ENCODE measurements at regions not wholly inside any gene's neighbourhood (a gene's known extent, or its start where the extent isn't known, plus 50 kb on each side); places are given as distances from the start of the nearest gene placed in this dataset.
A peak's percentile ranks its signal among the peaks of the same experiment; 100 is the strongest.

DNA sequence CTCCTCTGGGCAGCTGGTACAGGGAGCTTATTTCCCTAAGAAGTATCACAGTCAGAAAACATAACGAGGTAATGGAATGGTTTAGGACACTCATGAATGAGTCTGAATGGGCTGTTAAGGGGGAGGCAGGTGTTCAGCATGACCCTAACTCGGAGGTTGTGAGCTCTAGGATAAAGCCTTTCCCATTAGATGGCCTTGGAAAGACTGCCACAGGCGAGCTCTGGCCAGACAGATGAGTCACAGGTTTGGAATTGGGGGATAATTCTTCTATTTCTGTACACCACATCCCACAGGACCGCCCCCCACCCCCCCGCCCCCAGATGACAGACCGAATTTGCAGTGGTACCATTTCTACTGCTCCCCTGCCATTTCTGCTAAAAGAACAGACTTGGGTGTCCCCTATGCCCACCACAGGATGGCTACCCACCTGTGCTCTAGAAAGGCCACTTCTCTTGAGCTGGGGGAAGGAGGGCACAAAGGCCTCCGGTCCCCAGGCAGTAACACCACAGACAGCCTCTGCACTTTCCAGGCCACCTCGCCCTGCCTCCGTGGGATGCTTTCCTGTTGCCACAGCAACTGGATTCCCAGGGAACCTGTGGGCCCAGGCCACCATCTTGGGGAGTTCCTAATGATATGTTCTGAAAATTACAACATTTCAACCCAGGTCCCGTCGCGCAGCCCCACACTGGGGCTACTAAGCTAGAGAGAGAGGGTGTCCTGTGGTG, 76.7 kb downstream of the TRIM29 start:
- no peak for DNase-seq

DNA sequence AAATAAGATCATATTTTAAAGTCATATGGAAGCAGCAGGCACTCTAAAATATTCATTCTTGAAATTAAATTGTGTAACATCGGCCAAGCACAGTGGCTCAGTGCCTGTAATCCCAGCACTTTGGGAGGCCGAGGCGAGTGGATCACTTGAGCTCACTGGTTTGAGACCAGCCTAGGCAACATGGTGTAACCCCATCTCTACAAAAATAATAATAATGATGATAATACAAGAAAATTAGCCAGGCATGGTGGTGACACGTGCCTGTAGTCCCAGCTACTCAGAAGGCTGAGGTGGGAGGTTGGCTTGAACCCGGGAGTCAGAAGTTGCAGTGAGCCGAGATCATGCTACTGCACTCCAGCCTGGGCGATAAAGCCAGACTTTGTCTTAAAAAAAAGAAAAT, 77.4 kb downstream of the TRIM29 start:
- DNase-seq, result no peak

DNA sequence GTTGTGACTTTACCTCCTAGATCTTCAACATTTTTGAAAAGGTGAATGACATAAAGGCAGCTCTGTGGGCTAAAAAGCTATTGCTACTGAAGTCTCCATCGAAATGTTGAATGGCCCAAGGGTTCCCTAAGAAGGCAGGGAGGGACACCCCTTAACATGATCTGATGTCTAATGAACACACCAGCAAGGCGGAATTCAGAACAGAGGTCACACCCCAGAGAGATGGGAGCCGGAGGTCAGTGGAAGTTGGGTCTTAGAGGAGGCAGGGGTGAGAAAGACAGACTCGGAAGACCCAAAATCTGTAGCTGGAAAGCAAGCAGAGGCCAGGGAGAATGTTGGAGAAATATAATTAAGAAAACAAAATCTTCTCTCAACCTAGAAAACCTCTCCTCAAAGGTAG, 79.0 kb downstream of the TRIM29 start:
- no peak for DNase-seq

DNA sequence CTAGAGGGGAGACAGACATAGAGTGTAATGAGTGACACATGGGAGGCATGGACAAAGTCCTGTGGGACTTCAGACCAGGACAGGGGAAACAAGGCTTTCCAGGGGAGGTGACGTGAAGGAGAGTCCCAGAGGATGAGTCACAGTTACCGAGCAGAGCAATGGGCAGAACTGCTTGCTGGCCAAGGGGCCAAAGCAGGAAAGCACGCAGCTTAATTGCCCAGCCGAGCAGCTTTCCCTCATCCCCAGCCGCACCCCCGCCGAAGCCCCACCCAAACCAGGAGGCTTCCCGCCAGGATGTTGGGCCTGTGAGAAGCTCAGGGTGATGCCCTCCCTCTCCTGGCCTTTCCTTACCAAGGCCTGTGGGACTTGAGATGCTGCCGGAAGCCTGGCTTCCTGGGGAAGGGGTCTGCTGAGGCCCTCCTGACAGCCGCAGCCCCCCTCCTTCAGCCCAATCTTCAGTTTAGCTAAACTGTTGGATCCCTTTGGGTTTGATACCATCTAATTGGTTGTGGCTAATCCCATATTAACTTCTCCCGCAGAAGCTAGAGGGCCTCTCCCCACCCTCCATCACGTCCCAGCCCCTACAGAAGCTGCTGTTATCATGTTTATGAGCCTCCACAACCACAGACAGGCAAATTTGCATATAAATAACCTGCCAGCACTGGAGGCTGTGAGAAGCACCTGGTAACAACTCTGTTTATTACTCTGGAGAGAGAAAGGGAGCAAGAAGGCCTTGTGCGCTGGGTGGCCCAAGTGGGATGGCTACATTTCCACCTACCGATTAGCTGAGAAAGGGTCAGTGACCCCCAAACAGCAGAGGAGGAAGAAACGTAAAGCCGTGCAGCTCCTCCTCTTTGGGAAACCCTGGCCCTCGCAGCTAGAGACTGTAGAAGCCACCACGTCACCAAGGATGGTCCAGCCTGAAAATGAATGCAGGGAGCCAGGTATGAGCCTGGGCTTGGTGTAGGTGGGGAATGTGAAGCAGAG, 80.0 kb downstream of the TRIM29 start:
- no peak for DNase-seq

DNA sequence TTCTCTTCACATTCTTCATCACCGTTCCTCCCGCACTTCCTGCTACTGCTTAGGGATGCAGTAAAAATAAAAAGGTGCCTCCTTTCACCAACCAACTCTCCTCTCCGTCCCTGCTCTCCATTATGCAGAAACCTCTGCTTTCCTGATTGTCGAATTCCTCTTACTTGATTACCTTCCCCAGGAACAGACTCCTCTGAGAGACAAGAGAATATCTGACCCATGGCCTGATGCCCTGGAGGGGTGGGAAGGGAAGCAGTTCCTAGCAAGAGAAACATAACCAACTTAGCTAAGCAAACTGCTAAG, 80.9 kb downstream of the TRIM29 start:
- DNase-seq, result no peak

DNA sequence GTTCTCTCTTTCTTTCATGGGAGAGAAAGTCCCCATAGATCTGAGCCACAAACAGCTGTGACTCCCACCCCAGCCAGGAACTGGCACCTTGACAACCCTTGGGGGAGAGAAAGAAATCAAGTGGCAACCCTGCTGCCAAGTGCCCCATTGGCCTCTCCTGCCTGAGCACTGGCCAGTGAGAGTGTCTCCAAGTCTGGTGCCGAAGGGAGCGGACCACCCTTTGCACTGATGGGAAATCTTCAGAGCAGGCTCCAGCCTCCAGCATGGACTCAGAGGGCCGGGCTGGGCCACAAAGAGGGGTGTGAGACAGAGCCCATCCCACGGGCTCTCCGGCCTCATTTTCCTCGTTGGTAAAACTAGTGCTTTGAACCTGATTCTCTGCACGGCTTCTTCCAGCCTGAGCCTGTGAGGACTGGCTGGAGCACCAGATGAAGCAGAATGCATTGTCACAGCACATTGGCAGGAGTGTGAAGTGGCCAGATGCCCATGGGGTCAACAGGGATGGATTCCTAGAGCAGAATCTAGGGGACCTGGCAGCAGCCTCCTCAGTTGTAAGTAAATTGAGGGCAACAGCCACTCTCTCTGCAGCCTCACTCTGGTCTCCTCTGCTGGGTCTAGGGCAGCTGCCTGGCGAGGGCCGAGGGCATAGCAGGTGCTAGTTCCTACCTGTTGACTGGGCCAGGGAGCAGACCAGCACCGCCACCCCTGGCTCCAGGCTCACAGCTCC, 81.4 kb downstream of the TRIM29 start:
- DNase-seq, result no peak

DNA sequence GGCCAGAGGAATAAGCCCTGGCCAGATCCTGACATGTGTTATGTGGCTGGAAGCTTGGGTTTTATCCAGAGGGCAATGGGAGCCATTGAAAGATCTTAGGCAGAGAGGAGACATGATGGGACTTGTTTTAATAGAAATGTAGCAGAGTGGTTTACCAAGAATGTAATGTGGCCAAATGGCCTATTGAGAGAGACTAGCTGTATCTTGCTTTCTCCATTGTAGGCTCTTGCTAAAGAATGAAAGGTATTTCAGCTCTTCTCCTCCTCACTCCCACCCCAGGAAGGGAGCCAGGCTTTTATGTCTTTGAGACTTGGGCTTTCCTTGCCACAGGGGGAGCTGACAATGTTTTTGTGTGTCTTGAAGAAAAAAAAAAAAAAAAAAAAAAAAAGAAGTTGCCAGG, 82.3 kb downstream of the TRIM29 start:
- DNase-seq, result no peak

DNA sequence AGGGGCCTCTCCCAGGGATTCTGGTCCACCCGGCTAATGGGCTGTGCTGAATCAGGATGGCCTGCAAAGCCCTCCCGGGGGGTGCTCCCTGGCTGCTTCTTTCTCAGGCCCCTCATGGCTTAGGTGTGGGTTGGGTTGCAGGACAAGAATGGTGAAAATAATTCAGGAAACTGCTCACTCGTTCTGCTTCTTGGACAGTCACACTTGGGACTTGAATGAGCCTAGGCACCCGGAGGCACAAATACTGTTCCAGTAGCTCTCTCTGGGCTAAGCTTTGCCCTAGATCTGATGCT, 83.2 kb downstream of the TRIM29 start:
- DNase-seq, result no peak

DNA sequence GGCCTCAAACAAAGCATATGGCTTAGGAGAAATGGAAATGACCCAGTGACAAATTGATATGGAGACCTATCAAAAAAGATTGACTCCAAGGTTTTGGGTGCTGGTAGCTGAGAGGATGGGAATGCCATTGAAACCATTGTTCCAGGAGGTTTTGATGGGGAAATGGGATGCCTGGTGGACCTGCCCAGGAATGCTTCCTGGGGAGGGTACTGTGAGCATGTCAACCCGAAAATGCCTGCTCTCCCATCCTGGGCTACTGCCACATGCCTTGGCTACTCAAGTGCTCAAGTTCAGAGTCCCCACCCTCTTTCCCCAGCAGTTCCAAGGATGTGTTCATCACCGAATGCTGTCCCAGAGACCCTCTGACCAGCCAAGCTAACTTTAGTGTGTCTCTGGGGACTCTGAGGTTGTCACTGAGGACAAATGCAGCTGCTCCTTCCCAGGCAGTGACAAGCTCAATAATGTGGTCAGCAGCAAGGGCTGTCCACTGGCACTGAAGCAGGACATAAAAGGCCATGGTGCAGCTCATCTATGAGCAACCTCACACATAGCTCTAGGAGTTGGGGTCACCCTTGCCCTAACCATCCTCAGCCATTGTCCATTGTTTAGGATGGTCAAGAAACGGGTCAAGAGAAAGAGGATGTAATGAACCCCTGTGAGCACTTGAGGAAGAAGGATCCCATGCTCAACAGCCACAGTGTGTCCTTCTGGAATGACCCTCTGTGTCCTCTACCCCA, 83.7 kb downstream of the TRIM29 start:
- no peak for DNase-seq

DNA sequence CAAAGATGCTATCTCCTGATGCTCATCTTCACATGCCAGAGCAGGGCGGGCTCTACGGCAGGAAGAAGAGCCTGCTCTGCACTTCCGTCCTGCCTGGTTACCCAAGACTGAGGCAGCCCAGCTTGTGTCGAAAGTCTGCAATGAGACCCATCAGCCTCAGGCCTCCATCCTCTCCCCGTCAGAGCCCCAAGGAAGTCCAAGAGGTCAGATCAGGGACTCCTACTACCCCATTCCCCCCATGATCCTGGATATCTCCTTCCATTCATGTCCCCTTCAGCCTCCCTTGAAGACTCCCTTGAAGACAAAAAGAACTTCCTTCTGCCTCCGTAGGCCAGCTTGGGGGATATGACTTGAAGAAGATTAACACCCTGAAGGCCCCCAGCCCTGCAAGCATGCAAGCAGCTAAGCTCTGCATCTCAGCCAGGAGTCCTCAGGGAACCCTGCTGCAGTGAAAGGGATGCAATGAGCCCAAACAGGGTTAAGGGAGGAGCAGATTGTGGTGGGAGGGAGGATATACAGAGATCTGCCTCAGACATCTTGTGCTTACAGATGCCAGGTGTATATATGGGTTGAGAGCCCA, 85.6 kb downstream of the TRIM29 start:
- no peak for DNase-seq

DNA sequence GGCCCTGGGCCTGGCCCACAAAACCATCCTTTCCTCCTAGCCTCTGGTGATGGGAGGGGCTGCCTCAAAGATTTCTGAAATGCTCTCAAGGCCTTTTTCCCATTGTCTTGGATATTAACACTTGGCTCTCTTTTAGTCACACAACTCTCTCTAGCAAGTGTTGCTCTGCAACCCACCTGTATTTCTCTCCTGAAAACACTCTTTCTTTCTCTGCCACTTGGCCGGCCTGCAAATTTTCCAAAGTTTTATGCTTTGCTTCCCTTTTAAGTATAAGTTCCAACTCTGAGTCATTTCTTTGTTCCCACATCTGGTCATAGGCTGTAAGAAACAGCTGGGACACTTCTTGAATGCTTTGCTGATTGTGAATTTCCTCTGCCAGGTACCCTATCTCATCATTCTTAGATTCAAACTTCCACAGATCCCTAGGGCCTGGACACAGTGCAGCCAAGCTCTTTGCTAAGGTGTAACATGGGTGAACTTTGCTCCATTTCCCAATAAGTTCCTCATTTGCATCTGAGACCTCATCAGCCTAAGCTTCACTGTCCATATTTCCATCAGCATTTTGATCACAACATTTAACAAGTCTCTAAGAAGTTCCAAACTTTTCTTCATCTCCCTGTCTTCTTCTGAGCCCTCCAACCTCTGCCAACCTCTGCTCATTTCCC, 93.8 kb downstream of the TRIM29 start:
- no peak for DNase-seq

DNA sequence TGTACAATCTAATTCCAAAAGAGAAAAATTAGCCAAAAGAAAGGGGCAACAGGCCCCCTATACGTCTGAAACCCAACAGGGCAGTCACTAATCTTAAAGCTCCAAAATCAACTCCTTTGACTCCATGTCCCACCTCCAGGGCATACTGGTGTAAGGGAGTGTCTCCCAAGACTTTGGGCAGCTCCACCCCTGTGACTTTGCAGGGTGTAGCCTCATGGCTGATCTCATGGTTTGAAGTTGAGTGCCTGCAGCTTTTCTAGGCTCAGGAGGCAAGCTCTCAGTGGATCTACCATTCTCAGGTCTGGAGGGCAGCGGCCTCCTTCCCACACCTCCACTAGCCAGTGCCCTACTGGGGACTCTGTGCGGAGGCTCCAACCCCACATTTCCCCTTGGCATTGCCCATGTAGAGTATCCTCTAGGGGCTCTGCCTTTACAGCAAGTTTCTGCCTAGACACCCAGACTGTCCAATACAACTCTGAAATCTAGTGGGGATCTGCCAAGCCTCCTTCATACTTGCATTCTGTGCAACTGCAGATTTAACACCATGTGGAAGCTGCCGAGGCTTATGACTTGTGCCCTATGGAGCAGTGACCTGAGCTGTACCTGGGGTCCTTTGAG, 94.5 kb downstream of the TRIM29 start:
- DNase-seq, result no peak

DNA sequence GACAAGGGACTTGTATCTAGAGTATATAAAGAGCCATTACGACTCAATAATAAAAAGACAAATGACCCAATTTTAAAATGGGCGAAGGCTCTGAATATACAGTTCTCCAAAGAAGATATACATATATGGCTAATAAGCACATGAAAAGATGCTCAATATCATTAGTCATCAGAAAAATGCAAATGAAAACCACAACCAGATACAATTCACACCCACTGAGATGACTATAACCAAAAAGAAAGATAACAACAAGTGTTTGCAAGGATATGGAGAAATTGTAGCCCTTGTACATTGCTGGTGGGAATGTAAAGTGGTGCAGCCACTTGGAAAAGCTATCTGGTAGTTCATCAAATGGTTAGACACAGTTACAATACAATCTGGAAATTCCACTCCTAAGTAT, 96.3 kb downstream of the TRIM29 start:
- no peak for DNase-seq

DNA sequence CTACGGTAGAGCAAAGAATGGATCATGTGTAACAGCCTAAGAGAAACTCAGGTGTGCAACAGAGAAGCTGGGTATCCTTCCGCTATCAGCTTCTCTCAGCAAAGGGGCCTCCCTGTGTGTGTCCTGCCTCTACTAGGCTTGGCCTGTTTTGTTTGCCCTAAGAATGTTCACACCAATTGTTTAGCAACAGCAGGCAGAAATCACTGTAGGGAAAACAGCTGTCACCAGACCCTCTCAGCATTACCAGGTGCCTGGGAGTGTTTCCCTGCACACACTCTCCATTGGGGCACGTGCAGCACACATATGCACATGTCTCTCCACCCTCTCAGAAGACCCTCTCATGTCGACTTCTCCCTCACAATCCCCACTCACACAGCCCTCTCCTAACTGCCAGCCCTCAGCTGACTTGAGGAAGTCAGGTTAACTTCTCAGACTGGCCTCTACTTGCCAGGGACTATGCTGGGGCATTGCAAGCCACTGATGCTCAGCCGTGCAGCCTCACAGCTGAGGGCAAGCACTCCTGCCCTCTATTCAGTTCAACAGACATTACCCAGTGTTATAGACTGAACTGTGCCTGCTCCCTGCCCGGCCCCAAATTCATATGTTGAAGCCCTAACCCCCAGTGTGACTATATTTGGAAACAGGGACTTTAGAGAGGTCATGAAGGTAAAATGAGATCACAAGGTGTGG, 97.6 kb downstream of the TRIM29 start:
- no peak for DNase-seq

DNA sequence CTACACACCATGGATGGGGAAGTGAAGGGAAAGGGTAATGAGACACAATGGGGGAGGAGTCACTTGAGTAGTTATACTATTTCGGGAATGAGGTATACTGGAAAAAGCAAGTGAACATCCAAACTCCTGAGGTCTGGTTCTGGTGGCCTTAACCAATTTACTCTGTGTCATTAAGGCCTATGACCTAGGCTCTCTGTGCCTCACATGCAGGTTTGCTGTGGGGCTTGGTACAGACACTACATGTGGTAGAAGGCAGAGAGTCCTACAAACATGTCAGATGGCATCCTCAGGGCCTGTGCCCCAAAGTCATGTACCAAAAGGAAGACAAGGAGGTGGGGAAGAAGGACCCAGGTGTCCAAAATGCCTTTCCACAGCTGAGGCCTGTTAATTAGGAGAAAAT, 98.9 kb downstream of the TRIM29 start:
- no peak for DNase-seq

DNA sequence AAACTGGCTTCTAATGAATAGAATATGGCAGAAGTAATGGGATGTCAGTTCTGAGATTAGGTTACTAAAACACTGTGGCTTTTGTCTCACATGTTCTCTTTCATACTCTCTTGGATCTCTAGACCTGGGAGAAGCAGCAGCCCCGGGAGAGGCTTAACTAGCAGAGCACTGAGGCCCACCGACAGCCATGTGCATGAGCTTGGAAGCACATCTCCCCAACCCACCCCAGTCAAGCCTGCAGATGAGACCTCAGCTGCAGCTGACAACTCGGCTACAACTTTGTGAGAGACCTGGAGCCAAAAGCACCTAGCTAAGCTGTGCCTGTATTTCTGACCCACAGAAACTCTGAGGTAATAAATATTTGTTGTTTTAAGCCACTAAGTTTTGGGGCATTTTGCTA, 100.8 kb downstream of the TRIM29 start:
- DNase-seq, result no peak

DNA sequence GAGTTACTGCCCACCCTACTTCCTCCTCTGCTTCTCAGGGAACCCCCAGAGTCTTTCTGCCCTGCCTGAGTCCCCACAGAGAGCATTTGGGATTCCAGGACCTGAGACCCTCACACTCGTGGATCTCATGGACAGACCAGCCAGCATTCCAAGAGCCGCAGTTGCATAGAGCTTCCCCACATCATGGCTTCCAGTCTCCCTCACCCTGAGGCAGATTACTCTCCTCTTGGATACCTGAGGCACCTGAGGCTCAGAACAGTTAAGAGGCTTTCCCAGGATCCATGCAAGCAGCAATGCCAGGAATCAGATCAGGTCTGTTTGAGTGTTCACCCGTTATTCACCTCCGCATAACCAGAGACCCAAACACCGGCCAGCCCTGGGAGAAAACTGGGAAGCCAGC, 102.2 kb downstream of the TRIM29 start:
- no peak for DNase-seq

DNA sequence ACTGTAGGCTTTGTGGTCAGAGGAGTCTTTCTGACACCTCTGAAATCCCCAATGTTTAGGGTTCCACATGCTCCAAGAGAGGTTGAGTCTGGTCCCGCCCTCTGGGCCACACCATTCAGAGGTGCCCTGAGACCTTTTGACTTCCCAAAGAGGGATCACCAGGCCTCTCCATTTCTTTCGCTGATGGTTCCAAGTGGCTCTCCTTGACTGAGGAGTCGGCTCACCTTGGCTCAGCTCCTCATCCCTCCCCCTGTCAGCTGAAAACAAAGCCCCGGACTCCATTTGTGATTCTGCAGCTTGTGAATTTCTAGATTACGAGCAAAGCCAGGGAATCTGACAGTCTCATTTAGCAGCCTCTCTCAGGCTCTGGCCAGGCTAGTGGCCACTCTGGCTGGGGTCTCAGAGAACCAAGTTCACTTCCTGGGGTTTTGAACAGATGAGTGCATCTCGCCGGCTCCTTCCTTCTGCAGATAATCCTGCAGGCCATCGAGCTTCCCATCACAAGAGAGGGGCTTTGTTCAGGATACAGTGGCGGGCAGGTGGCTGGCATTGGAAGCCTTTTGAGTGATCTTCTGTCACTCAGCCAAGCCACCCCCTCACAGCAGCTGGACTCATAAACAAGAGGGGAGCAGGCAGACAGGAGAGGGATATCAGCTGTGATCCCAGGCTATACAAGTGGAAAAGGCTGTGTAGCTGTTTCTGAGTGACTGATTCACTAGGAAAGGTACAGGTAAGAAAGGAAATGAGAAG, 102.9 kb downstream of the TRIM29 start:
- peak; percentile 24 for DNase-seq

DNA sequence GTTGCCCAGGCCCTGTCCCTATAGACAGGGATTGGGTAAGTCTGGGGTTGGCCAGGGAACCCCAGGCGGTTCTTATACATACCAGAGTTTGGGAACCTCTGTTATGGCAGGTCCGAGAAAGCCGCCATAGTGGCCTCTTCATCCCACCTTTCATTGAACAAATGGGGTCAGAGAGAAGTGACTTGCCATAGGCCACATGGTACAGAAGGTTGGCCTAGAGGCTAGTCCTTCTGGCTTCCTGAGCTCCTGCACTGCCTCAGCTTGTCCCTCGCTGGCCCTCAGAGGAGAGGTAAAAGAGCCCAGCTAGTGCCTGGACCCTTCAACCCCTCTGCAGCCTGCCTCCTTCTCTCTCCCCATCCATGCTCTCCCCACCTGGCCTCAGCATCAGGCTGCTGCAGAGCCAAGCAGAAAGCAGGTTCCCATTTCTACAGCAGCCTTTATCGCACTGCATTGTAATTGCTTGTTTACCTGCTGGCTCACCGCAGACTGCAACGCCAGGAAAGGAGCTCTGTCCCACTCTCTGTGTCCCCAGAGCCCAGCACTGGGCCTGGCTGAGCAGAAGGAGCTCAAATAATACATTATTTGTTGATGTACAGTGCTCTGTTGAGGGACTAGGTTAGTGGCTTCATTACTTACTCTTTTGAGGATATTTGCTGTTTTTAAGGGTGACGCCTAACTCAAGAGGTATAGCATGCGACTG, 103.6 kb downstream of the TRIM29 start:
- DNase-seq, result peak; percentile 39

Data from NCI-H774 (cell line).